ENCODE measurements at regions not wholly inside any gene's neighbourhood (a gene's known extent, or its start where the extent isn't known, plus 50 kb on each side); places are given as distances from the start of the nearest gene placed in this dataset.

- TF ChIP-seq CTCF (IDR thresholded peaks at IDR 0.05) = no peak
- no peak for TF ChIP-seq POLR2A (IDR thresholded peaks at IDR 0.05)
- no peak for TF ChIP-seq EP300 (IDR thresholded peaks at IDR 0.05)
Measured at GRCh38 chr6:77131426-77131825, 331.9 kb downstream of the HTR1B start.
